ENCODE measurements at regions not wholly inside any gene's neighbourhood (a gene's known extent, or its start where the extent isn't known, plus 50 kb on each side); places are given as distances from the start of the nearest gene placed in this dataset.

DNA sequence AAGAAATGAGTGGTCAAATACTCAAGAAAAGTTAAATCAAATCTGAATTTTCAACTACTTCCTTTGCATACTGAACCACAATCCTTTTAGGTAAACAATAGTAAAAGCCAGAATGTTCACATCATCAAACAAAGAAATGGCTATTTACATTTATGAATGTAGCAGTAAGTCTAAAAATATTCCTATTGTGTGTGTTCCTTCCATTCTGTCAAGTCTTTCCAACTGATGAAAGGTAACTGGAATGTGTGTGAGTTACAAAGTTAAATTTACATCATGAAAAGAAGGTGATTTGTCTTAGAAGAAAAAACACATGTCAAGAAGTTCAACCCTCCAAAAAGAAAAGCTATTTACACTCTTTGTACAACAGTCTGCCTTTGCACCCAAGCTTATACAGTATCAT, 203.1 kb downstream of the SIPA1L2 start:
- Histone ChIP-seq H3K9me3 (ENCODE audit: low read length) (no peaks in the 10 kb centered on the region), H3K36me3 (ENCODE audit: low read depth, low read length) (no peaks in the 10 kb centered on the region), H3K9me2 (replicated peaks; ENCODE audit: low read length) (no peaks in the 10 kb centered on the region), H3K4me2 (ENCODE audit: low read length) (peak overlapping the region; percentile 39), H3K79me2 (ENCODE audit: low read length) (no peaks in the 10 kb centered on the region), H3F3A (ENCODE audit: low read length, unreplicated experiment) (no peaks in the 10 kb centered on the region), H4K20me1 (ENCODE audit: low read length) (no peaks in the 10 kb centered on the region), H2AFZ (ENCODE audit: low read length) (no peak overlapping the region), H3K27ac (ENCODE audit: low read length) (peak overlapping the region; percentile 55), H3K4me3 (ENCODE audit: low read length) (no peak overlapping the region), H3K27me3 (ENCODE audit: low read length) (no peaks in the 10 kb centered on the region), H3K9ac (ENCODE audit: low read length) (no peak overlapping the region; the same call in 1 of the 2 replicates), H3K4me1 (ENCODE audit: insufficient read depth, low read length) (peaks cover 53% of the 10 kb centered on the region)
- ChIA-PET POLR2A (ENCODE audit: unreplicated experiment) (interaction anchor here (0.6 to 0.7 kb wide), 3 partner anchors 21 to 277 kb away, joined by 3 to 6 read pairs (median 3); no protein-coding TSS in a partner anchor), CTCF (interaction anchor here (0.6 to 0.7 kb wide), 2 partner anchors 201 to 817 kb away, joined by 3 to 4 read pairs; no protein-coding TSS in a partner anchor)
- peak; percentile 79 for ATAC-seq
- no TSS peak for BruUV-seq (replicated peaks)
- intact Hi-C loops (cut with micrococcal nuclease): loop anchor here (1.0 to 10.0 kb wide), 5 partner anchors 46 to 562 kb away; no protein-coding TSS in a partner anchor
- DNase-seq: peak; percentile 87
- no peak for TF ChIP-seq EZH2phosphoT487 (IDR thresholded peaks at IDR 0.05; ENCODE audit: borderline replicate concordance, low read length)

DNA sequence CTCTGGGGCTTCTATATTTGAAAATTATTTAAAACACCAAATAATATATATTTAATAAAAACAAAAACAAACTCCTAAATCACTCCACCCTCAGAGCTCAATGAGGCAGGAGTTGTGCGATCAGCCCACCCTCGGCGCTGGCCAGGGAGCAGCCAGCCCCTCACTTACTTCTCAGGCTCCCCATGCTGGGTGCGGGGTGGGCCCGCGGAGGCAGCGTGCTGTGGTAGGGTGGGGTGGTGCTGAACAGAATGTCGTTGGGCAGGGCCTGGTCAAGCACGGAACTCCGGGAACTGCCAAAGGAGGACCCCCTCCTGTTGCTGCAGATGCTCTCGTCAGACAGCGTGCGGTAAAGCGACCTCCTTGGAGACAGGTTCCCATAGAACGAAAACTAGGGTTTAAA, 204.5 kb downstream of the SIPA1L2 start:
- Histone ChIP-seq H3K27me3 (ENCODE audit: low read length) (no peaks in the 10 kb centered on the region), H3F3A (ENCODE audit: low read length, unreplicated experiment) (no peaks in the 10 kb centered on the region), H3K4me1 (ENCODE audit: insufficient read depth, low read length) (peaks cover 62% of the 10 kb centered on the region), H4K20me1 (ENCODE audit: low read length) (no peaks in the 10 kb centered on the region), H3K36me3 (ENCODE audit: low read depth, low read length) (no peaks in the 10 kb centered on the region), H3K9me3 (ENCODE audit: low read length) (no peaks in the 10 kb centered on the region), H3K79me2 (ENCODE audit: low read length) (no peaks in the 10 kb centered on the region), H3K4me2 (ENCODE audit: low read length) (no peak overlapping the region), H3K9ac (ENCODE audit: low read length) (no peak overlapping the region), H3K4me3 (ENCODE audit: low read length) (no peak overlapping the region), H2AFZ (ENCODE audit: low read length) (no peak overlapping the region), H3K27ac (ENCODE audit: low read length) (no peak overlapping the region), H3K9me2 (replicated peaks; ENCODE audit: low read length) (no peaks in the 10 kb centered on the region)
- intact Hi-C loops (cut with micrococcal nuclease): loop anchor here (10.0 kb wide), 1 partner anchor 561 kb away; no protein-coding TSS in a partner anchor
- BruUV-seq (replicated peaks): no TSS peak
- ChIA-PET CTCF (no interaction called here), POLR2A (ENCODE audit: unreplicated experiment) (no interaction called here)
- ATAC-seq (no peak), DNase-seq (no peak)
- no peak for TF ChIP-seq EZH2phosphoT487 (IDR thresholded peaks at IDR 0.05; ENCODE audit: borderline replicate concordance, low read length)
- TF ChIP-seq, protein P1, sequence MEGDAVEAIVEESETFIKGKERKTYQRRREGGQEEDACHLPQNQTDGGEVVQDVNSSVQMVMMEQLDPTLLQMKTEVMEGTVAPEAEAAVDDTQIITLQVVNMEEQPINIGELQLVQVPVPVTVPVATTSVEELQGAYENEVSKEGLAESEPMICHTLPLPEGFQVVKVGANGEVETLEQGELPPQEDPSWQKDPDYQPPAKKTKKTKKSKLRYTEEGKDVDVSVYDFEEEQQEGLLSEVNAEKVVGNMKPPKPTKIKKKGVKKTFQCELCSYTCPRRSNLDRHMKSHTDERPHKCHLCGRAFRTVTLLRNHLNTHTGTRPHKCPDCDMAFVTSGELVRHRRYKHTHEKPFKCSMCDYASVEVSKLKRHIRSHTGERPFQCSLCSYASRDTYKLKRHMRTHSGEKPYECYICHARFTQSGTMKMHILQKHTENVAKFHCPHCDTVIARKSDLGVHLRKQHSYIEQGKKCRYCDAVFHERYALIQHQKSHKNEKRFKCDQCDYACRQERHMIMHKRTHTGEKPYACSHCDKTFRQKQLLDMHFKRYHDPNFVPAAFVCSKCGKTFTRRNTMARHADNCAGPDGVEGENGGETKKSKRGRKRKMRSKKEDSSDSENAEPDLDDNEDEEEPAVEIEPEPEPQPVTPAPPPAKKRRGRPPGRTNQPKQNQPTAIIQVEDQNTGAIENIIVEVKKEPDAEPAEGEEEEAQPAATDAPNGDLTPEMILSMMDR (conservative IDR thresholded peaks at IDR 0.05; ENCODE audit: low read depth, low read length): no peak
- no peak for TF ChIP-seq EZH2 (IDR thresholded peaks at IDR 0.05; ENCODE audit: low read length, unreplicated experiment)

DNA sequence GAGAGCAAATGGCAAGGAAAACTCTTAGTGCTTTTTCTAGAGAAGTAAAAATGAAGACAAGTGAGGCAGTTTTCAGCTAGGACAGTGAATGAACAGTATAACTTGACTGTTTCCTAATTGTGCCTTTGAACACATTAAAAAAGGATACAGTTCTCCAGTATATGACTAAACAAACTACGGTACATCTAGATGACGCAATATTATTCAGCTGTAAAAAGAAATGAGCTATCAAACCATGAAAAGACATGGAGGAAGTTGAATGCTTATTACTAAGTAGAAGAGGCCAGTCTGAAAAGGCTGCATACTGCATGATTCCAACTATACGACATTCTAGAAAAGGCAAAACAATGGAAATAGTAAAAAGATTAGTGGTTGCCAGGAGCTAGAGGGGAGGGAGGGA, 206.3 kb downstream of the SIPA1L2 start:
- TF ChIP-seq EZH2phosphoT487 (IDR thresholded peaks at IDR 0.05; ENCODE audit: borderline replicate concordance, low read length): no peak
- TF ChIP-seq, protein P1 (conservative IDR thresholded peaks at IDR 0.05; ENCODE audit: low read depth, low read length): no peak
- no peak for TF ChIP-seq EZH2 (IDR thresholded peaks at IDR 0.05; ENCODE audit: low read length, unreplicated experiment)
- no peak overlapping the region for H3K9ac ChIP-seq (ENCODE audit: low read length)
- peak overlapping the region; percentile 8; the same call in 1 of the 2 replicates for H3K4me2 ChIP-seq (ENCODE audit: low read length)
- H3K27me3 ChIP-seq (ENCODE audit: low read length): no peaks in the 10 kb centered on the region
- DNase-seq (peak; percentile 54), ATAC-seq (no peak)
- no TSS peak for BruUV-seq (replicated peaks)
- H4K20me1 ChIP-seq (ENCODE audit: low read length): no peaks in the 10 kb centered on the region
- H3K4me3 ChIP-seq (ENCODE audit: low read length): no peak overlapping the region
- CTCF ChIA-PET: no interaction called here
- H3K4me1 ChIP-seq (ENCODE audit: insufficient read depth, low read length): peaks cover 51% of the 10 kb centered on the region
- POLR2A ChIA-PET (ENCODE audit: unreplicated experiment): no interaction called here
- H3K9me2 ChIP-seq (replicated peaks; ENCODE audit: low read length): no peaks in the 10 kb centered on the region
- H2AFZ ChIP-seq (ENCODE audit: low read length): no peak overlapping the region
- no peaks in the 10 kb centered on the region for H3F3A ChIP-seq (ENCODE audit: low read length, unreplicated experiment)
- intact Hi-C loops (cut with micrococcal nuclease): loop anchor here (2.0 to 10.0 kb wide), 2 partner anchors 259 to 559 kb away; no protein-coding TSS in a partner anchor
- H3K27ac ChIP-seq (ENCODE audit: low read length): peak overlapping the region; percentile 86
- no peaks in the 10 kb centered on the region for H3K36me3 ChIP-seq (ENCODE audit: low read depth, low read length)
- no peaks in the 10 kb centered on the region for H3K9me3 ChIP-seq (ENCODE audit: low read length)
- no peaks in the 10 kb centered on the region for H3K79me2 ChIP-seq (ENCODE audit: low read length)

Data from PC-3 (cell line).